ENCODE measurements at regions not wholly inside any gene's neighbourhood (a gene's known extent, or its start where the extent isn't known, plus 50 kb on each side); places are given as distances from the start of the nearest gene placed in this dataset.

DNA sequence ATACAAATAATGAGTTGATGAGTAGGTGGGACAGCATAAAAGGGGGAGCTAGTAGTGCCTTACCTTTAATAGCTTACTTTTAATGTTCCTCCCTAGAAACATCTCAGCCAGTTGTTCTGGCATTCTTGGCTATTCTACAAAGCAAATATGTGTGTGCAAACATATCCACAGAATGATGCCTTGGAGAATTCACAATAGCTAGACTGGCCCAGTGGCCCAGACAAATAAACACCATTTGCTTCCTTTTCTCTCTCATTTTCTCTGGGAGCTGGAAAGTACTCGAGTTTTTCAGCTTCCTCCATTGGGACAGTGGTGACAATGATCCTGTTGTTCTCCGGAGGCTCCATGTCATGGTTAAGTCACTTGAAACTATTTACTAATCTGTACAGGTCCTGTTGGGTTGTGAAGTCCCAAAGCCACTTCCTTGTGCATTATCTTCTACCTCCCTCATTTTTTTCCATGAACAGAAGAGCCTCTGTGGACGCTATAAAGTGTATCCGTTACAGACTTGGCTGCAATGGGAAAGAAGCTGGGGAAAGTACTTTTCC lies 122.9 kb downstream of the DMAC1 start:
- TF ChIP-seq, protein P1, sequence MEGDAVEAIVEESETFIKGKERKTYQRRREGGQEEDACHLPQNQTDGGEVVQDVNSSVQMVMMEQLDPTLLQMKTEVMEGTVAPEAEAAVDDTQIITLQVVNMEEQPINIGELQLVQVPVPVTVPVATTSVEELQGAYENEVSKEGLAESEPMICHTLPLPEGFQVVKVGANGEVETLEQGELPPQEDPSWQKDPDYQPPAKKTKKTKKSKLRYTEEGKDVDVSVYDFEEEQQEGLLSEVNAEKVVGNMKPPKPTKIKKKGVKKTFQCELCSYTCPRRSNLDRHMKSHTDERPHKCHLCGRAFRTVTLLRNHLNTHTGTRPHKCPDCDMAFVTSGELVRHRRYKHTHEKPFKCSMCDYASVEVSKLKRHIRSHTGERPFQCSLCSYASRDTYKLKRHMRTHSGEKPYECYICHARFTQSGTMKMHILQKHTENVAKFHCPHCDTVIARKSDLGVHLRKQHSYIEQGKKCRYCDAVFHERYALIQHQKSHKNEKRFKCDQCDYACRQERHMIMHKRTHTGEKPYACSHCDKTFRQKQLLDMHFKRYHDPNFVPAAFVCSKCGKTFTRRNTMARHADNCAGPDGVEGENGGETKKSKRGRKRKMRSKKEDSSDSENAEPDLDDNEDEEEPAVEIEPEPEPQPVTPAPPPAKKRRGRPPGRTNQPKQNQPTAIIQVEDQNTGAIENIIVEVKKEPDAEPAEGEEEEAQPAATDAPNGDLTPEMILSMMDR (IDR thresholded peaks at IDR 0.05; ENCODE audit: borderline replicate concordance), result no peak
- no peak for DNase-seq
- H3K4me3 ChIP-seq, result no peak overlapping the region
- H3K27ac ChIP-seq (replicated peaks), result no peak overlapping the region
- H3K4me1 ChIP-seq, result no peaks in the 10 kb centered on the region
- intact Hi-C loops (cut with micrococcal nuclease), result no loop called here
- H3K27me3 ChIP-seq (ENCODE audit: low read depth), result no peaks in the 10 kb centered on the region
- no peaks in the 10 kb centered on the region for H3K9me3 ChIP-seq (replicated peaks)
- no peaks in the 10 kb centered on the region for H3K36me3 ChIP-seq

DNA sequence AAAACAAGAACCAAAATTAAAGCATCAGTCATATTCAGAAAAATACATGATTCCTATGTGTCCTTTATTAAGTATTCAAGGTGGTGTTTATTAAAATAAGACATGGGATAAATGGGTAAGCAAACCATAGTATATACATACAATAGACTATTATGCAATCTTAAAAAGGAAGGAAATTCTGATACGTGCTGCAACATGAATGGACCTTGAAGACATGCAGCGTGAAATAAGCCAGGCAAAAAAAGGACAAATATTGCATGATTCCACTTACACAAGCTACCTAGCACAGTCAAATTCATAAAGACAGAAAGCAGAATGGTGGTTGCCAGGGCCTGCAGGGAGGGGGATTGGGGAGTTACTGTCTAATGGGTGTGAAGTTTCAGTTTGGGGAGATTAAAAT lies 127.7 kb downstream of the DMAC1 start:
- Histone ChIP-seq H3K4me3 (no peak overlapping the region), H3K9me3 (replicated peaks) (no peaks in the 10 kb centered on the region), H3K27me3 (ENCODE audit: low read depth) (no peaks in the 10 kb centered on the region), H3K27ac (replicated peaks) (no peak overlapping the region), H3K36me3 (no peaks in the 10 kb centered on the region), H3K4me1 (no peaks in the 10 kb centered on the region)
- intact Hi-C loops (cut with micrococcal nuclease), result no loop called here
- TF ChIP-seq, protein P1 (IDR thresholded peaks at IDR 0.05; ENCODE audit: borderline replicate concordance), result no peak
- DNase-seq, result no peak

DNA sequence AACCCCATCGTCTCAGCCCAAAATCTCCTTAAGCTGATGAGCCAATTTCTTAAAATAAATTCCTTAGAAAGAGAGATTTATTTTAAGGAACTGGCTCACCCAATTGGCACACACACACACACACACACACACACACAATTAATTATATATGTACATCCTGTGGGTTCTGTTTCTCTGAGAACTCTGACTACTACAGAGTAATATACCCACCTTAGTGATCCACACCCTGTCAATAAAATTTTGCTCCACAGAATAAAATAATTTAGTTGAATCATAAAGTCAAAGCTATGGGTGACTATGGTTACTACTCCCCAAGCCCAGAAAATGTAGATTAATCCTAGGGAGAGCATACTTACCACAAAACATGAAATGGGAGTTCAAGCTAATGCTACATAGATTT lies 131.0 kb downstream of the DMAC1 start:
- H3K27ac ChIP-seq (replicated peaks), result no peak overlapping the region
- no peaks in the 10 kb centered on the region for H3K36me3 ChIP-seq
- H3K4me3 ChIP-seq, result no peak overlapping the region
- TF ChIP-seq, protein P1 (IDR thresholded peaks at IDR 0.05; ENCODE audit: borderline replicate concordance), result no peak
- no peaks in the 10 kb centered on the region for H3K4me1 ChIP-seq
- no peaks in the 10 kb centered on the region for H3K9me3 ChIP-seq (replicated peaks)
- no peak for DNase-seq
- intact Hi-C loops (cut with micrococcal nuclease), result no loop called here
- no peaks in the 10 kb centered on the region for H3K27me3 ChIP-seq (ENCODE audit: low read depth)

DNA sequence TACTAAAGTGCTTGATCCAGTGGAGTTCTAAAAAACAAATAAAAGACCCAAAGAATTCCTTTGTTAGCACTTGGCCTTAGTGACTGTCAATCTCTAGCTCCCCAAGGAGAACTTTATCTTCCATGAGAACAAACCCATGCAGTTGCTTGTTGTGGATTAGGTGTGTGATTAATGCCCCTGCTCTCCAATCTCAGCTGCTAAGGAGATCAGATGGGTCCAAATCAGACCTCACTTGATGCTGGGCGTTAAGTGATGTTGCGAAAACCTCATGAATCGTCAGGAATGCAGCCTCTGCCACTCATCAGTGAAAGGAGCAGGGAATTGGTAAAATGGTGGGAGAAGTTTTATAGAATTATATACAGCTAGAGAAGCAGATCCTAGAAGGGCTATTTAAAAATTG lies 133.7 kb downstream of the DMAC1 start:
- H3K4me1 ChIP-seq, result no peaks in the 10 kb centered on the region
- H3K36me3 ChIP-seq, result no peaks in the 10 kb centered on the region
- intact Hi-C loops (cut with micrococcal nuclease), result no loop called here
- no peaks in the 10 kb centered on the region for H3K9me3 ChIP-seq (replicated peaks)
- TF ChIP-seq, protein P1 (IDR thresholded peaks at IDR 0.05; ENCODE audit: borderline replicate concordance), result no peak
- H3K4me3 ChIP-seq, result no peak overlapping the region
- DNase-seq, result no peak
- no peaks in the 10 kb centered on the region for H3K27me3 ChIP-seq (ENCODE audit: low read depth)
- H3K27ac ChIP-seq (replicated peaks), result no peak overlapping the region

DNA sequence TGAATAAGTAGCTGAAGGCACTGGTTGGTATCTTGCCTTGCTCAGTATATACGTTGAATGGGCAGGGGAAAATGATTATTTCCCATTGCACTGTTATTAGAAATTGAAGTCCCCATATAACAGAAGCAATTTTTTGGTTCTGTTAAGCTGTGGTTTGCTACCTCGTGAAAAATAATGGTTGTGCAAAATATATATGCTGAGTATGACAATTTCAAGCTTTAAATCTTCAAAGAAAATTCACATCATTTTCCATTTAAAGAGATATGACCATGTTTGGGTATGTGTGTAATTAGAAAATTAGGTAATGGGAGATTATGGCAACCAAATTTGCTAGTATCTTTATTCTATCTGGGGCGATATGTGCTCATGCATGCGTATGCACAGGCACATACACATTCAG lies 139.8 kb downstream of the DMAC1 start:
- H3K4me3 ChIP-seq, result no peak overlapping the region
- peaks cover 8% of the 10 kb centered on the region for H3K4me1 ChIP-seq
- TF ChIP-seq, protein P1 (IDR thresholded peaks at IDR 0.05; ENCODE audit: borderline replicate concordance), result no peak
- intact Hi-C loops (cut with micrococcal nuclease), result no loop called here
- no peak overlapping the region for H3K27ac ChIP-seq (replicated peaks)
- DNase-seq, result no peak
- no peaks in the 10 kb centered on the region for H3K36me3 ChIP-seq
- no peaks in the 10 kb centered on the region for H3K9me3 ChIP-seq (replicated peaks)
- H3K27me3 ChIP-seq (ENCODE audit: low read depth), result no peaks in the 10 kb centered on the region

Data from left ventricle myocardium inferior (tissue), 1 donor.